HG03575 (cell line): ENCODE measurements at regions not wholly inside any gene's neighbourhood (a gene's known extent, or its start where the extent isn't known, plus 50 kb on each side); places are given as distances from the start of the nearest gene placed in this dataset.

ENCODE experiments used
- ATAC-seq: cut with Tn5 transposase; IDR thresholded peaks from one replicate; pipeline ENCODE4 v1.9.1; 2021; ENCODE audit not compliant: unreplicated experiment, insufficient number of reproducible peaks, low FRiP score; ENCODE audit errors: extremely low read depth

- no peak for ATAC-seq
These were observed 575.6 kb upstream of the KIRREL3 start for GRCh38 chr11:127576210-127576609.

- ATAC-seq = no peak
These were observed 573.9 kb upstream of the KIRREL3 start for GRCh38 chr11:127574478-127574877.

- ATAC-seq = no peak
These were observed 568.3 kb upstream of the KIRREL3 start for GRCh38 chr11:127568891-127569290.

GRCh38 chr11:127567237-127567932 is 566.8 kb upstream of the KIRREL3 start:
- ATAC-seq = no peak

- no peak for ATAC-seq
These were observed 564.2 kb upstream of the KIRREL3 start for GRCh38 chr11:127564810-127565209.

GRCh38 chr11:127559978-127560377 is 559.4 kb upstream of the KIRREL3 start:
- ATAC-seq = no peak

- no peak for ATAC-seq
These were observed 551.9 kb upstream of the KIRREL3 start for GRCh38 chr11:127552446-127552845.

GRCh38 chr11:127531167-127531566 is 530.6 kb upstream of the KIRREL3 start:
- no peak for ATAC-seq

GRCh38 chr11:127528297-127528696 is 527.7 kb upstream of the KIRREL3 start:
- no peak for ATAC-seq

- ATAC-seq = no peak
These were observed 524.0 kb upstream of the KIRREL3 start for GRCh38 chr11:127524618-127525017.

GRCh38 chr11:127521413-127521812 is 520.8 kb upstream of the KIRREL3 start:
- ATAC-seq = no peak

- ATAC-seq = no peak
These were observed 507.3 kb upstream of the KIRREL3 start for GRCh38 chr11:127507851-127508250.

- no peak for ATAC-seq
These were observed 506.1 kb upstream of the KIRREL3 start for GRCh38 chr11:127506647-127507046.

- ATAC-seq = no peak
These were observed 505.6 kb upstream of the KIRREL3 start for GRCh38 chr11:127506126-127506525.

GRCh38 chr11:127496165-127496564 is 495.6 kb upstream of the KIRREL3 start:
- ATAC-seq = no peak

- no peak for ATAC-seq
These were observed 492.9 kb upstream of the KIRREL3 start for GRCh38 chr11:127493330-127494022.

- ATAC-seq = no peak
These were observed 491.5 kb upstream of the KIRREL3 start for GRCh38 chr11:127492029-127492428.

- no peak for ATAC-seq
These were observed 491.0 kb upstream of the KIRREL3 start for GRCh38 chr11:127491589-127491988.

- no peak for ATAC-seq
These were observed 490.3 kb upstream of the KIRREL3 start for GRCh38 chr11:127490896-127491295.

- no peak for ATAC-seq
These were observed 485.0 kb upstream of the KIRREL3 start for GRCh38 chr11:127485541-127485940.

GRCh38 chr11:127481391-127481790 is 480.8 kb upstream of the KIRREL3 start:
- no peak for ATAC-seq
